LNCaP clone FGC (cell line): ENCODE measurements at regions not wholly inside any gene's neighbourhood (a gene's known extent, or its start where the extent isn't known, plus 50 kb on each side); places are given as distances from the start of the nearest gene placed in this dataset.

Experiments used
- DNase-seq: peaks from one replicate; pipeline ENCODE4 v3.0.0-alpha.2; 2011; ENCODE audit warnings: low read depth
- H3K4me3 ChIP-seq: 2 replicates; pipeline ENCODE4 v1.5.1; 2011; ENCODE audit warnings: mild to moderate bottlenecking, low read depth, low read length, control low read depth
- TF ChIP-seq, protein P1 (sequence below): IDR thresholded peaks from 2 replicates; pipeline ENCODE4 v1.5.1; 2012; ENCODE audit warnings: mild to moderate bottlenecking; ENCODE audit not compliant: control insufficient read depth, insufficient read depth; ENCODE audit errors: extremely low read depth

- no peak overlapping the region for H3K4me3 ChIP-seq
- TF ChIP-seq, protein P1, sequence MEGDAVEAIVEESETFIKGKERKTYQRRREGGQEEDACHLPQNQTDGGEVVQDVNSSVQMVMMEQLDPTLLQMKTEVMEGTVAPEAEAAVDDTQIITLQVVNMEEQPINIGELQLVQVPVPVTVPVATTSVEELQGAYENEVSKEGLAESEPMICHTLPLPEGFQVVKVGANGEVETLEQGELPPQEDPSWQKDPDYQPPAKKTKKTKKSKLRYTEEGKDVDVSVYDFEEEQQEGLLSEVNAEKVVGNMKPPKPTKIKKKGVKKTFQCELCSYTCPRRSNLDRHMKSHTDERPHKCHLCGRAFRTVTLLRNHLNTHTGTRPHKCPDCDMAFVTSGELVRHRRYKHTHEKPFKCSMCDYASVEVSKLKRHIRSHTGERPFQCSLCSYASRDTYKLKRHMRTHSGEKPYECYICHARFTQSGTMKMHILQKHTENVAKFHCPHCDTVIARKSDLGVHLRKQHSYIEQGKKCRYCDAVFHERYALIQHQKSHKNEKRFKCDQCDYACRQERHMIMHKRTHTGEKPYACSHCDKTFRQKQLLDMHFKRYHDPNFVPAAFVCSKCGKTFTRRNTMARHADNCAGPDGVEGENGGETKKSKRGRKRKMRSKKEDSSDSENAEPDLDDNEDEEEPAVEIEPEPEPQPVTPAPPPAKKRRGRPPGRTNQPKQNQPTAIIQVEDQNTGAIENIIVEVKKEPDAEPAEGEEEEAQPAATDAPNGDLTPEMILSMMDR, result no peak
- DNase-seq, result no peak
Measured at GRCh38 chr15:93894438-93895036, 336.8 kb upstream of the MCTP2 start.

DNA sequence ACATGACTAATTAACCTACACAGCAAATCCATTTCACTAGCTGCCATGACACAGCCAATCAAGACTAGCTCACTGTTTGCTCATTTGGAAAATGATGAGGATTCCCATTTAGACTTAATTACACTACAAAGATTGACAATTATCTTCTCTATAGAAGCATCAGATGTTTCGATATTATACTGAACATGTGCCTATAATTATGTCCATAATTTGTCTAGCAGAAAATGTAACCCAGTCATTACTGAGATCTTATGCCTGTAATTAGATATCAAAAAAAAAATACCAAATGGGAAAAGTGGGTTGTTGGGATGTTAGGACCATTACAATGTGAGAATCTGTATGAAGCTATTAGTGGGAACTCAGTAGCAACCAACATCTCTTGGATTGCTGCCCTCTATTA, 344.2 kb upstream of the MCTP2 start:
- H3K4me3 ChIP-seq, result no peak overlapping the region
- TF ChIP-seq, protein P1, result no peak
- no peak for DNase-seq

- TF ChIP-seq, protein P1, result no peak
- no peak for DNase-seq
- H3K4me3 ChIP-seq, result no peak overlapping the region
Measured at GRCh38 chr15:93882779-93883178, 348.6 kb upstream of the MCTP2 start.

DNA sequence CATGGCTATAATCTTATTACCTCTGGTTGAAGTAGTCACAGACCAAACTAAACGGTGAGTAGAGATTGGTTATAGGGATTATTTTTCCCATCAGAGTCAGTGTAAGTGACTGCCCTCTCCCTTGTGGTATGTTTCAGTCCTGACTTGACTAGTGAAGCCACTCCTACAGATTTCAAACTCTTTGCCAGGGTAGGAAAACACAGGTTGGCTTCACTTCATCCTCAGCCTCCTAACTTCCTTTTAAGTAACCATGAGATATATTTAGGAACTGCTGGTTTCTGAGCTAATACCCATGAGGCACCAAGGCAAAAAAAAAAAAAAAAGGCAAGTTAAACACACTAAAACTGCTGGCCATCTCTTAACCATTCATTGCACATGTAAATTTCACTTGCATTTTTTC, 349.2 kb upstream of the MCTP2 start:
- no peak overlapping the region for H3K4me3 ChIP-seq
- TF ChIP-seq, protein P1, result no peak
- no peak for DNase-seq

GRCh38 chr15:93881310-93881709, 350.1 kb upstream of the MCTP2 start:
- DNase-seq, result no peak
- TF ChIP-seq, protein P1, result no peak
- H3K4me3 ChIP-seq, result no peak overlapping the region

GRCh38 chr15:93880358-93880757, 351.0 kb upstream of the MCTP2 start:
- TF ChIP-seq, protein P1, result no peak
- DNase-seq, result no peak
- no peak overlapping the region for H3K4me3 ChIP-seq

- TF ChIP-seq, protein P1, result no peak
- no peak overlapping the region for H3K4me3 ChIP-seq
- DNase-seq, result no peak
Measured at GRCh38 chr15:93870583-93870982, 360.8 kb upstream of the MCTP2 start.
